D721Med (cell line): ENCODE measurements at regions not wholly inside any gene's neighbourhood (a gene's known extent, or its start where the extent isn't known, plus 50 kb on each side); places are given as distances from the start of the nearest gene placed in this dataset.

Experiments used
- DNase-seq: peaks from one replicate; pipeline ENCODE4 v3.0.0; 2011; ENCODE audit warnings: low spot score; ENCODE audit not compliant: insufficient read length
- FAIRE-seq: peaks from 2 replicates; lab custom pipeline; 2011; peaks lifted over from hg19 to GRCh38; lab: Jason Lieb, UNC
- CTCF ChIP-seq: IDR thresholded peaks from 2 replicates; pipeline ENCODE4 v1.5.1; 2012; ENCODE audit warnings: mild to moderate bottlenecking, control low read depth; ENCODE audit not compliant: insufficient read depth; ENCODE audit errors: missing control alignments

- no peak for FAIRE-seq
- DNase-seq: no peak
- no peak for TF ChIP-seq CTCF
Measured at GRCh38 chr1:93784538-93784937, 94.5 kb downstream of the DNTTIP2 start.

GRCh38 chr1:93783876-93784275 lies 95.1 kb downstream of the DNTTIP2 start:
- FAIRE-seq (no peak), DNase-seq (no peak)

GRCh38 chr1:93779540-93780165 lies 98.0 kb upstream of the BCAR3 start:
- FAIRE-seq (no peak), DNase-seq (no peak)
- no peak for TF ChIP-seq CTCF

More at GRCh38 chr1:93783876-93784275, 95.1 kb downstream of the DNTTIP2 start:
- no peak for TF ChIP-seq CTCF

- FAIRE-seq (no peak), DNase-seq (no peak)
- no peak for TF ChIP-seq CTCF
Measured at GRCh38 chr1:93778457-93778856, 96.8 kb upstream of the BCAR3 start.

- no peak for FAIRE-seq
- TF ChIP-seq CTCF: no peak
- no peak for DNase-seq
Measured at GRCh38 chr1:93777255-93777654, 95.6 kb upstream of the BCAR3 start.

- DNase-seq (no peak), FAIRE-seq (no peak)
- TF ChIP-seq CTCF: no peak
Measured at GRCh38 chr1:93776728-93777127, 95.1 kb upstream of the BCAR3 start.

- FAIRE-seq: no peak
- no peak for TF ChIP-seq CTCF
- no peak for DNase-seq
Measured at GRCh38 chr1:93775224-93775623, 93.6 kb upstream of the BCAR3 start.
